Muscle of back (tissue), 3 donors: ENCODE measurements at regions not wholly inside any gene's neighbourhood (a gene's known extent, or its start where the extent isn't known, plus 50 kb on each side); places are given as distances from the start of the nearest gene placed in this dataset.

Experiments used
- DNase-seq, 3 donors: peaks; one replicate each; pipeline versions ENCODE4 v3.0.0 to v3.0.0-alpha.2; 2013

- no peak for DNase-seq
These were observed 49.9 kb downstream of the CNTN3 start for GRCh38 chr3:74564560-74564959.

GRCh38 chr3:74562558-74563269 is 51.7 kb downstream of the CNTN3 start:
- DNase-seq, result peak in 2 of 3 donors; percentile 23 to 39

- DNase-seq, result peak in 1 of 3 donors; percentile 62
These were observed 52.6 kb downstream of the CNTN3 start for GRCh38 chr3:74561881-74562280.

GRCh38 chr3:74559261-74559660 is 55.2 kb downstream of the CNTN3 start:
- DNase-seq, result no peak

GRCh38 chr3:74550686-74551085 is 63.8 kb downstream of the CNTN3 start:
- no peak for DNase-seq

GRCh38 chr3:74546426-74546825 is 68.0 kb downstream of the CNTN3 start:
- no peak for DNase-seq

GRCh38 chr3:74542441-74542840 is 72.0 kb downstream of the CNTN3 start:
- no peak for DNase-seq

GRCh38 chr3:74539876-74540275 is 74.6 kb downstream of the CNTN3 start:
- peak; percentile 42 to 77 (median 45) for DNase-seq

GRCh38 chr3:74538669-74539068 is 75.8 kb downstream of the CNTN3 start:
- no peak for DNase-seq

- DNase-seq, result no peak
These were observed 76.6 kb downstream of the CNTN3 start for GRCh38 chr3:74537857-74538256.

- DNase-seq, result peak; percentile 88 to 94 (median 88)
These were observed 77.3 kb downstream of the CNTN3 start for GRCh38 chr3:74537164-74537563.

- DNase-seq, result no peak
These were observed 79.2 kb downstream of the CNTN3 start for GRCh38 chr3:74535281-74535680.

GRCh38 chr3:74534611-74535010 is 79.8 kb downstream of the CNTN3 start:
- no peak for DNase-seq

GRCh38 chr3:74532446-74532845 is 82.0 kb downstream of the CNTN3 start:
- DNase-seq, result peak in 2 of 3 donors; percentile 11 to 90

- DNase-seq, result no peak
These were observed 83.0 kb downstream of the CNTN3 start for GRCh38 chr3:74531491-74531890.

- no peak for DNase-seq
These were observed 85.3 kb downstream of the CNTN3 start for GRCh38 chr3:74529145-74529544.

- DNase-seq, result no peak
These were observed 86.9 kb downstream of the CNTN3 start for GRCh38 chr3:74527566-74527965.

GRCh38 chr3:74523811-74524210 is 90.6 kb downstream of the CNTN3 start:
- no peak for DNase-seq

- DNase-seq, result no peak
These were observed 93.6 kb downstream of the CNTN3 start for GRCh38 chr3:74520895-74521294.

GRCh38 chr3:74518610-74519009 is 95.8 kb downstream of the CNTN3 start:
- DNase-seq, result no peak

- DNase-seq, result no peak
These were observed 98.4 kb downstream of the CNTN3 start for GRCh38 chr3:74516019-74516418.

GRCh38 chr3:74515451-74515850 is 99.0 kb downstream of the CNTN3 start:
- DNase-seq, result no peak

- DNase-seq, result no peak
These were observed 103.4 kb downstream of the CNTN3 start for GRCh38 chr3:74511078-74511477.

- DNase-seq, result no peak
These were observed 104.1 kb downstream of the CNTN3 start for GRCh38 chr3:74510261-74510818.
